ENCODE measurements at regions not wholly inside any gene's neighbourhood (a gene's known extent, or its start where the extent isn't known, plus 50 kb on each side); places are given as distances from the start of the nearest gene placed in this dataset.

- Histone ChIP-seq H2AFZ (ENCODE audit: control insufficient read depth, low read depth, low read length) (no peak overlapping the region), H3K4me1 (ENCODE audit: control insufficient read depth, insufficient read depth, low read length) (no peaks in the 10 kb centered on the region), H3K27me3 (replicated peaks in 1 of 2; ENCODE audit: control insufficient read depth in 2 of 2, insufficient read depth in 2 of 2, low read length in 1 of 2) (no peaks in the 10 kb centered on the region), H3K27ac (ENCODE audit: control insufficient read depth, insufficient read depth) (no peak overlapping the region), H3K9ac (ENCODE audit: control insufficient read depth, insufficient read depth, low read length) (no peak overlapping the region), H3K4me2 (ENCODE audit: control insufficient read depth, insufficient read depth) (no peak overlapping the region), H4K20me1 (ENCODE audit: control insufficient read depth, insufficient read depth) (no peaks in the 10 kb centered on the region), H3K9me3 (replicated peaks; ENCODE audit: control insufficient read depth, insufficient read depth, low read length) (no peaks in the 10 kb centered on the region), H3K79me2 (ENCODE audit: control insufficient read depth, insufficient read depth, low read length) (no peaks in the 10 kb centered on the region), H3K36me3 (ENCODE audit: control insufficient read depth in 2 of 2, insufficient read depth in 2 of 2, low read length in 1 of 2) (no peaks in the 10 kb centered on the region), H3K4me3 (no peak overlapping the region)
- ChIA-PET SMC1A (ENCODE audit: uncharacterized antibody, unreplicated experiment) (no interaction called here), POLR2A (no interaction called here), CTCF (no interaction called here), RAD21 (ENCODE audit: unreplicated experiment) (no interaction called here)
- intact Hi-C loops (cut with micrococcal nuclease; ENCODE audit: unreplicated experiment) (no loop called here), in situ Hi-C loops (cut with MboI) (no loop called here)
- no TSS peak for BruUV-seq (replicated peaks)
- 20% methylated on average over 3 of the region's 3 CpGs for whole genome bisulfite sequencing (ENCODE audit: insufficient coverage, insufficient replicate concordance, low lambda C conversion rate, missing lambda C conversion rate)
- FAIRE-seq (no peak), DNase-seq (ENCODE audit: low read depth, low spot score) (no peak), ATAC-seq (no peak)
- TF ChIP-seq POLR2AphosphoS2 (IDR thresholded peaks at IDR 0.05; ENCODE audit: low read depth, low read length) (no peak), E4F1 (IDR thresholded peaks at IDR 0.05; ENCODE audit: borderline replicate concordance, partially characterized antibody) (no peak), EZH2 (IDR thresholded peaks at IDR 0.05; ENCODE audit: borderline replicate concordance, control insufficient read depth, low read depth, low read length) (no peak)
Observed at GRCh38 chr12:5295151-5295550, 136.8 kb upstream of the NTF3 start.

- in situ Hi-C loops (cut with MboI) (no loop called here), intact Hi-C loops (cut with micrococcal nuclease; ENCODE audit: unreplicated experiment) (no loop called here)
- no peak overlapping the region for H3K4me2 ChIP-seq (ENCODE audit: control insufficient read depth, insufficient read depth)
- ChIA-PET SMC1A (ENCODE audit: uncharacterized antibody, unreplicated experiment) (no interaction called here), RAD21 (ENCODE audit: unreplicated experiment) (no interaction called here), CTCF (no interaction called here), POLR2A (no interaction called here)
- H3K9me3 ChIP-seq (replicated peaks; ENCODE audit: control insufficient read depth, insufficient read depth, low read length), result no peaks in the 10 kb centered on the region
- no TSS peak for BruUV-seq (replicated peaks)
- WGBS (ENCODE audit: insufficient coverage, insufficient replicate concordance, low lambda C conversion rate, missing lambda C conversion rate), result 54% methylated on average over 2 of the region's 2 CpGs
- no peaks in the 10 kb centered on the region for H3K36me3 ChIP-seq (ENCODE audit: control insufficient read depth in 2 of 2, insufficient read depth in 2 of 2, low read length in 1 of 2)
- no peaks in the 10 kb centered on the region for H3K79me2 ChIP-seq (ENCODE audit: control insufficient read depth, insufficient read depth, low read length)
- no peaks in the 10 kb centered on the region for H4K20me1 ChIP-seq (ENCODE audit: control insufficient read depth, insufficient read depth)
- H3K27ac ChIP-seq (ENCODE audit: control insufficient read depth, insufficient read depth), result no peak overlapping the region
- no peak overlapping the region for H3K4me3 ChIP-seq
- no peaks in the 10 kb centered on the region for H3K4me1 ChIP-seq (ENCODE audit: control insufficient read depth, insufficient read depth, low read length)
- ATAC-seq (no peak), FAIRE-seq (no peak), DNase-seq (ENCODE audit: low read depth, low spot score) (no peak)
- H3K27me3 ChIP-seq (replicated peaks in 1 of 2; ENCODE audit: control insufficient read depth in 2 of 2, insufficient read depth in 2 of 2, low read length in 1 of 2), result peaks cover 0 to 1% of the 10 kb centered on the region in 2 experiments; a peak in 2 of 4 replicates
- no peak overlapping the region for H2AFZ ChIP-seq (ENCODE audit: control insufficient read depth, low read depth, low read length)
- no peak overlapping the region for H3K9ac ChIP-seq (ENCODE audit: control insufficient read depth, insufficient read depth, low read length)
- TF ChIP-seq CEBPB (IDR thresholded peaks at IDR 0.05; ENCODE audit: borderline replicate concordance in 1 of 2, low read depth in 2 of 2, low read length in 2 of 2) (no peak), MLLT1 (IDR thresholded peaks at IDR 0.05) (no peak), SREBF2 (IDR thresholded peaks at IDR 0.05; ENCODE audit: low read length) (no peak), EP300 (IDR thresholded peaks at IDR 0.05; ENCODE audit: borderline replicate concordance in 1 of 2, control insufficient read depth in 1 of 2, low read depth in 2 of 2, low read length in 2 of 2) (no peak), ZZZ3 (IDR thresholded peaks at IDR 0.05; ENCODE audit: control insufficient read depth, insufficient read length, low read depth) (no peak), GATAD2B (conservative IDR thresholded peaks at IDR 0.05; ENCODE audit: low read depth) (no peak)
Observed at GRCh38 chr12:5295996-5296395, 135.9 kb upstream of the NTF3 start.

Data from GM12878 (cell line).